Skin of body (tissue), 1 donor: ENCODE measurements at regions not wholly inside any gene's neighbourhood (a gene's known extent, or its start where the extent isn't known, plus 50 kb on each side); places are given as distances from the start of the nearest gene placed in this dataset.
"Not testable (repeated sequence)": the region's sequence is repeated elsewhere in the genome, so short reads cannot be mapped to it uniquely, and the experiment has no call there.

Source experiments
- DNase-seq: peaks from one replicate; lab custom pipeline; 2025; lab: John Stamatoyannopoulos, UW

GRCh38 chr1:105093893-105094292 is 1344.2 kb downstream of the AMY1C start:
- not testable (repeated sequence) for DNase-seq

GRCh38 chr1:105100102-105100501 is 1350.4 kb downstream of the AMY1C start:
- DNase-seq: no peak

GRCh38 chr1:105101261-105101660 is 1351.6 kb downstream of the AMY1C start:
- no peak for DNase-seq

GRCh38 chr1:105102371-105102770 is 1352.7 kb downstream of the AMY1C start:
- no peak for DNase-seq

- DNase-seq: no peak
These were observed 1372.3 kb downstream of the AMY1C start for GRCh38 chr1:105122041-105122440.

- DNase-seq: no peak
These were observed 1388.1 kb downstream of the AMY1C start for GRCh38 chr1:105137543-105138457.

- DNase-seq: no peak
These were observed 1388.8 kb downstream of the AMY1C start for GRCh38 chr1:105138458-105138893.

- no peak for DNase-seq
These were observed 1423.1 kb downstream of the AMY1C start for GRCh38 chr1:105172788-105173187.

- no peak for DNase-seq
These were observed 1431.1 kb downstream of the AMY1C start for GRCh38 chr1:105180789-105181188.

GRCh38 chr1:105204836-105205371 is 1455.2 kb downstream of the AMY1C start:
- no peak for DNase-seq

- no peak for DNase-seq
These were observed 1458.9 kb downstream of the AMY1C start for GRCh38 chr1:105208581-105208980.

GRCh38 chr1:105210747-105211146 is 1461.0 kb downstream of the AMY1C start:
- DNase-seq: no peak

GRCh38 chr1:105231378-105231777 is 1481.7 kb downstream of the AMY1C start:
- DNase-seq: no peak

GRCh38 chr1:105243411-105243810 is 1493.7 kb downstream of the AMY1C start:
- DNase-seq: no peak

GRCh38 chr1:105243969-105244368 is 1494.3 kb downstream of the AMY1C start:
- DNase-seq: no peak

GRCh38 chr1:105254906-105255305 is 1505.2 kb downstream of the AMY1C start:
- no peak for DNase-seq

GRCh38 chr1:105260001-105260400 is 1510.3 kb downstream of the AMY1C start:
- DNase-seq: no peak

GRCh38 chr1:105270966-105271365 is 1521.3 kb downstream of the AMY1C start:
- no peak for DNase-seq

- DNase-seq: not testable (repeated sequence)
These were observed 1522.7 kb downstream of the AMY1C start for GRCh38 chr1:105272376-105272775.

- no peak for DNase-seq
These were observed 1545.1 kb downstream of the AMY1C start for GRCh38 chr1:105294838-105295237.

GRCh38 chr1:105310063-105310462 is 1560.4 kb downstream of the AMY1C start:
- DNase-seq: no peak

- DNase-seq: no peak
These were observed 1568.3 kb downstream of the AMY1C start for GRCh38 chr1:105317976-105318375.

GRCh38 chr1:105326886-105327285 is 1577.2 kb downstream of the AMY1C start:
- DNase-seq: no peak
